ENCODE measurements at regions not wholly inside any gene's neighbourhood (a gene's known extent, or its start where the extent isn't known, plus 50 kb on each side); places are given as distances from the start of the nearest gene placed in this dataset.

DNA sequence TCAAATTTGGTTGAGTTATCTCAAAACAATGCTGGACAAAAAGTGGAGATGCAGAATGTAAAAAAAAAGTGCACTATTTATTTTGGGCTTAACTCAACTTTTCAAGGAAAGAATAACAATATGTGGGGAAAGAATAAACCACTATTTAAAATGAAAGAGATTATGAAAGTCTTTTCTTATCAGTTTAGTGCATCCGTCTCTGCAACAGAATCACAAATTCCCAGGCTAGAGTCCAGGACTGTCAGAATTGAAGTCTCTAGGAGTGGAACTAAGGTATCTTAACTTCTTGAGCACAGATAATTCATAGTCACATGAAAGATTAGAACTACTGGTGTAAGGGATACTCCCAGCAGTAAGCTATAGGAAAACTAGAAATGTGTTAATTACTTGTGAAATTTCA, 1200.3 kb upstream of the LRRN3 start:
- Histone ChIP-seq H3K27ac (ENCODE audit: low read depth in 1 of 2, low read length in 2 of 2) (no peak overlapping the region), H3K4me2 (replicated peaks; ENCODE audit: extremely low read depth, low read length, poor library complexity, severe bottlenecking) (no peak overlapping the region)
- H3K36me3 Mint-ChIP-seq, result no peaks in the 10 kb centered on the region

DNA sequence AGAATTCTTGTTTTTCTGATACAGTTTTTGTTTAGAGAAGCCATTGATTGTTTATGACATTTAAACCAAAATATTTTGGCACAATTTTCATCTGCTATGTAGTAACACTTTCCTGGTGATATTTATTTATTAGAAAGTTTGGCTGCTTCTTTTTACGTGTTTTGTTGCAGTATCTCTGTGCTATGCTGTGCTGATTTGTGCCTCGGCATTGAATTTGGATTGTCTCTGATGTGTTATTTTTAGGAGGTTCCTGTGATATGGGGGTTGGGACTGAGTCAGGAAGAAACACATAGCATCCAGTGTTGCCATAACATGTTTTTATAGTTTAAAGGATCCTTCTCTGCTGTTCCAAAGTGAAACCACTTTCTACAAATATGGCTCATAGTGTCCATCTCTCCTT, 1197.7 kb upstream of the LRRN3 start:
- no peaks in the 10 kb centered on the region for H3K36me3 Mint-ChIP-seq
- intact Hi-C loops (cut with micrococcal nuclease), result no loop called here
- H3K36me3 ChIP-seq (replicated peaks in 1 of 2; ENCODE audit: control insufficient read depth in 1 of 2, insufficient read depth in 2 of 2, low read length in 2 of 2), result no peaks in the 10 kb centered on the region
- peaks cover 0 to 3% of the 10 kb centered on the region in 2 donors for H3K9me3 ChIP-seq (replicated peaks in 1 of 2; ENCODE audit: control insufficient read depth in 1 of 2, insufficient read depth in 1 of 2, low read length in 2 of 2)
- no peaks in the 10 kb centered on the region for H3K4me1 Mint-ChIP-seq
- 100% methylated on average over 1 of the region's 2 CpGs for WGBS (ENCODE audit: insufficient coverage)
- DNase-seq, result no peak
- no peak overlapping the region for H3K4me3 ChIP-seq (replicated peaks in 1 of 3; ENCODE audit: low read depth in 2 of 3, low read length in 3 of 3)
- TF ChIP-seq, protein P1, sequence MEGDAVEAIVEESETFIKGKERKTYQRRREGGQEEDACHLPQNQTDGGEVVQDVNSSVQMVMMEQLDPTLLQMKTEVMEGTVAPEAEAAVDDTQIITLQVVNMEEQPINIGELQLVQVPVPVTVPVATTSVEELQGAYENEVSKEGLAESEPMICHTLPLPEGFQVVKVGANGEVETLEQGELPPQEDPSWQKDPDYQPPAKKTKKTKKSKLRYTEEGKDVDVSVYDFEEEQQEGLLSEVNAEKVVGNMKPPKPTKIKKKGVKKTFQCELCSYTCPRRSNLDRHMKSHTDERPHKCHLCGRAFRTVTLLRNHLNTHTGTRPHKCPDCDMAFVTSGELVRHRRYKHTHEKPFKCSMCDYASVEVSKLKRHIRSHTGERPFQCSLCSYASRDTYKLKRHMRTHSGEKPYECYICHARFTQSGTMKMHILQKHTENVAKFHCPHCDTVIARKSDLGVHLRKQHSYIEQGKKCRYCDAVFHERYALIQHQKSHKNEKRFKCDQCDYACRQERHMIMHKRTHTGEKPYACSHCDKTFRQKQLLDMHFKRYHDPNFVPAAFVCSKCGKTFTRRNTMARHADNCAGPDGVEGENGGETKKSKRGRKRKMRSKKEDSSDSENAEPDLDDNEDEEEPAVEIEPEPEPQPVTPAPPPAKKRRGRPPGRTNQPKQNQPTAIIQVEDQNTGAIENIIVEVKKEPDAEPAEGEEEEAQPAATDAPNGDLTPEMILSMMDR (IDR thresholded peaks at IDR 0.05), result no peak
- no peak overlapping the region for H3K4me3 Mint-ChIP-seq
- H3K27ac Mint-ChIP-seq, result no peak overlapping the region
- H3K27ac ChIP-seq (ENCODE audit: low read depth in 1 of 2, low read length in 2 of 2), result no peak overlapping the region
- no peak overlapping the region for H2AFZ ChIP-seq (ENCODE audit: insufficient read depth, low read depth, low read length, poor library complexity, severe bottlenecking)
- no peaks in the 10 kb centered on the region for H3K79me2 ChIP-seq (ENCODE audit: insufficient read depth, low read length)
- peaks cover 0 to 3% (median 0%) of the 10 kb centered on the region in 7 donors for H3K9me3 Mint-ChIP-seq
- H3K27me3 ChIP-seq (ENCODE audit: control insufficient read depth in 2 of 2, insufficient read depth in 2 of 2, low read length in 2 of 2), result no peaks in the 10 kb centered on the region
- no peaks in the 10 kb centered on the region for H3K4me1 ChIP-seq (ENCODE audit: control insufficient read depth in 1 of 2, insufficient read depth in 2 of 2, low read length in 2 of 2)
- no peaks in the 10 kb centered on the region for H4K20me1 ChIP-seq (ENCODE audit: insufficient read depth, low read length)
- H3K4me2 ChIP-seq (replicated peaks; ENCODE audit: extremely low read depth, low read length, poor library complexity, severe bottlenecking), result no peak overlapping the region
- no peak overlapping the region for H3K9ac ChIP-seq (ENCODE audit: insufficient read depth, low read length, poor library complexity, severe bottlenecking)
- H3K27me3 Mint-ChIP-seq (ENCODE audit: low read depth in 3 of 3), result no peaks in the 10 kb centered on the region

More for the DNA sequence above, 1200.3 kb upstream of the LRRN3 start:
- Histone ChIP-seq H3K79me2 (ENCODE audit: insufficient read depth, low read length) (no peaks in the 10 kb centered on the region), H3K36me3 (replicated peaks in 1 of 2; ENCODE audit: control insufficient read depth in 1 of 2, insufficient read depth in 2 of 2, low read length in 2 of 2) (no peaks in the 10 kb centered on the region), H3K27me3 (ENCODE audit: control insufficient read depth in 2 of 2, insufficient read depth in 2 of 2, low read length in 2 of 2) (no peaks in the 10 kb centered on the region), H3K9ac (ENCODE audit: insufficient read depth, low read length, poor library complexity, severe bottlenecking) (no peak overlapping the region), H2AFZ (ENCODE audit: insufficient read depth, low read depth, low read length, poor library complexity, severe bottlenecking) (no peak overlapping the region), H4K20me1 (ENCODE audit: insufficient read depth, low read length) (no peaks in the 10 kb centered on the region), H3K4me1 (ENCODE audit: control insufficient read depth in 1 of 2, insufficient read depth in 2 of 2, low read length in 2 of 2) (no peaks in the 10 kb centered on the region), H3K4me3 (replicated peaks in 1 of 3; ENCODE audit: low read depth in 2 of 3, low read length in 3 of 3) (no peak overlapping the region), H3K9me3 (replicated peaks in 1 of 2; ENCODE audit: control insufficient read depth in 1 of 2, insufficient read depth in 1 of 2, low read length in 2 of 2) (peaks cover 0 to 3% of the 10 kb centered on the region in 2 donors)
- WGBS (ENCODE audit: insufficient coverage), result no CpG with 5 or more reads among the region's 1 CpG
- H3K9me3 Mint-ChIP-seq, result peaks cover 0 to 3% (median 0%) of the 10 kb centered on the region in 7 donors
- H3K27me3 Mint-ChIP-seq (ENCODE audit: low read depth in 3 of 3), result no peaks in the 10 kb centered on the region
- DNase-seq, result no peak
- H3K4me3 Mint-ChIP-seq, result no peak overlapping the region
- H3K4me1 Mint-ChIP-seq, result no peaks in the 10 kb centered on the region
- no peak overlapping the region for H3K27ac Mint-ChIP-seq
- intact Hi-C loops (cut with micrococcal nuclease), result no loop called here
- TF ChIP-seq, protein P1 (IDR thresholded peaks at IDR 0.05), result no peak
